ENCODE measurements at regions not wholly inside any gene's neighbourhood (a gene's known extent, or its start where the extent isn't known, plus 50 kb on each side); places are given as distances from the start of the nearest gene placed in this dataset.

GRCh38 chr1:94325377-94326302, 88.3 kb upstream of the ARHGAP29 start:
- TF ChIP-seq POLR2A (IDR thresholded peaks at IDR 0.05; ENCODE audit: insufficient read depth in 1 of 2, low read depth in 2 of 2, low read length in 2 of 2) (no peak), TBX3 (IDR thresholded peaks at IDR 0.05; ENCODE audit: borderline replicate concordance) (no peak), CTCF (CRISPR knock-in tag; IDR thresholded peaks at IDR 0.05) (no peak)

Measured in HepG2 (cell line).